ENCODE measurements at regions not wholly inside any gene's neighbourhood (a gene's known extent, or its start where the extent isn't known, plus 50 kb on each side); places are given as distances from the start of the nearest gene placed in this dataset.

DNA sequence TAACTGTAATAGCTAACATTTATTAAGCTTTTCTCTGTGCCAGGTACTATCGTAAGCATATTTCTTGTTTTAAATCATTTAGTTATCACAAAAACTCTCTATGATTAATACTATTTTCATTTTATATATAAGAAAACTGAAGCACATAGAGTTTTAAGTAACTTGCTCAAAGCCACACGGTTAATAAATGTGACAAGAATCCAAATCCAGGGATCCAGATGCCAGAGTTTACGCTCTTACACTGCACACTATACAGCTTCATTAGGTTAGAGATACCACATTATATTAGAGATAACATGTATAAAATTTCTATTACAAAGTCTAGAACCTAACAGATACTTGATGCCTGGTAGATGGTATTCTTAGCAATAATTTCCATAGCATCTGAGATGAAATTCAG, 265.2 kb downstream of the SHOX2 start:
- DNase-seq: no peak
- intact Hi-C loops (cut with DNase I): no loop called here
- TF ChIP-seq, protein P1, sequence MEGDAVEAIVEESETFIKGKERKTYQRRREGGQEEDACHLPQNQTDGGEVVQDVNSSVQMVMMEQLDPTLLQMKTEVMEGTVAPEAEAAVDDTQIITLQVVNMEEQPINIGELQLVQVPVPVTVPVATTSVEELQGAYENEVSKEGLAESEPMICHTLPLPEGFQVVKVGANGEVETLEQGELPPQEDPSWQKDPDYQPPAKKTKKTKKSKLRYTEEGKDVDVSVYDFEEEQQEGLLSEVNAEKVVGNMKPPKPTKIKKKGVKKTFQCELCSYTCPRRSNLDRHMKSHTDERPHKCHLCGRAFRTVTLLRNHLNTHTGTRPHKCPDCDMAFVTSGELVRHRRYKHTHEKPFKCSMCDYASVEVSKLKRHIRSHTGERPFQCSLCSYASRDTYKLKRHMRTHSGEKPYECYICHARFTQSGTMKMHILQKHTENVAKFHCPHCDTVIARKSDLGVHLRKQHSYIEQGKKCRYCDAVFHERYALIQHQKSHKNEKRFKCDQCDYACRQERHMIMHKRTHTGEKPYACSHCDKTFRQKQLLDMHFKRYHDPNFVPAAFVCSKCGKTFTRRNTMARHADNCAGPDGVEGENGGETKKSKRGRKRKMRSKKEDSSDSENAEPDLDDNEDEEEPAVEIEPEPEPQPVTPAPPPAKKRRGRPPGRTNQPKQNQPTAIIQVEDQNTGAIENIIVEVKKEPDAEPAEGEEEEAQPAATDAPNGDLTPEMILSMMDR (IDR thresholded peaks at IDR 0.05): no peak
- no peak for TF ChIP-seq POLR2A (IDR thresholded peaks at IDR 0.05)

GRCh38 chr3:157840564-157840963, 265.7 kb downstream of the SHOX2 start:
- Histone ChIP-seq H3K4me1 (no peaks in the 10 kb centered on the region), H3K9me3 (no peaks in the 10 kb centered on the region), H3K27me3 (no peaks in the 10 kb centered on the region), H3K4me3 (replicated peaks in 1 of 3) (no peak overlapping the region), H3K36me3 (no peaks in the 10 kb centered on the region), H3K27ac (no peak overlapping the region)
- intact Hi-C loops (cut with DNase I): no loop called here
- 74 to 80% methylated on average over 2 of the region's 2 CpGs for WGBS, 2 donors
- TF ChIP-seq, protein P1 (IDR thresholded peaks at IDR 0.05): no peak
- no peak for TF ChIP-seq POLR2A (IDR thresholded peaks at IDR 0.05)
- DNase-seq: no peak

More for the DNA sequence above, 265.2 kb downstream of the SHOX2 start:
- Histone ChIP-seq H3K27ac (no peak overlapping the region), H3K4me1 (no peaks in the 10 kb centered on the region), H3K9me3 (no peaks in the 10 kb centered on the region), H3K4me3 (replicated peaks in 1 of 3) (no peak overlapping the region), H3K36me3 (no peaks in the 10 kb centered on the region), H3K27me3 (no peaks in the 10 kb centered on the region)
- 92% methylated on average over 3 of the region's 3 CpGs for WGBS, 2 donors

DNA sequence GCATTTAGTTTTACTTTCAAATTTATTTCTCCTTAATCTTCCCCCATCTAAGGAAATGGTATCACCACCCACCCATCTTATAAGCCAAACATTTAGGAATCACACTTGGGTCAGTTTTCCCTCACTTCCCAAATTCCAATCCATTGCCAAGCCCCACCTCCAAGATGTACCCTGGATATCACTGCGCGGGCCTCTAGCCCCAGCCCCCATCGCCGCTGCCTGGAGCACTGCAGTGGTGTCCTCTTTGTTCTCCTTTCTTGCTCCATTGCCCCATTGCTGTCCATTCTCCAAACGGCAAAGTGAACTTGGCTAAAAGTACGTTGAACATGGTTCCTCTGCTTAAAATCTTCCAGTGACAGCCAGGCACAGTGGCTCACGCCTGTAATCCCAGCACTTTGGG, 267.8 kb downstream of the SHOX2 start:
- no peak overlapping the region for H3K4me3 ChIP-seq (replicated peaks in 1 of 3)
- H3K27me3 ChIP-seq: no peaks in the 10 kb centered on the region
- H3K36me3 ChIP-seq: no peaks in the 10 kb centered on the region
- no peaks in the 10 kb centered on the region for H3K4me1 ChIP-seq
- no peak for DNase-seq
- intact Hi-C loops (cut with DNase I): no loop called here
- TF ChIP-seq, protein P1 (IDR thresholded peaks at IDR 0.05): no peak
- TF ChIP-seq POLR2A (IDR thresholded peaks at IDR 0.05): no peak
- 82 to 91% methylated on average over 7 of the region's 7 CpGs for WGBS, 2 donors
- H3K27ac ChIP-seq: no peak overlapping the region
- H3K9me3 ChIP-seq: no peaks in the 10 kb centered on the region

DNA sequence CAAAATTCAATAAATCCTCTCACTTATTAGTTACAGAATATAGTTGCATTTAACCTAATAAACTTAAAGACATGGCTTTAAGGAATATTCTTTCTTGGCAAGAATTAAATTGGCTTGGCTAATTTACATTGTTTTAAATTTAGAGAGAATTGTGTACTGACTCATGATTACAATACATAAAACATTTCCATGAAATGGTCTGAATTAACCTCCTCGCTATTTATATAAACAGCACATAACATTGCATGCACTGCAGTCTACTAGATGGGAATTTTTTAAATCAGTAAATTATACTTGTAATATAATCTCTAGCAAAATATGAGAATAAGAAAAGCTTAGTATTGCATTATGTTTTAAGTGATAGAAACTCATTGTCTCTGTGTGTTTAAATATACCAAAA, 268.9 kb downstream of the SHOX2 start:
- Histone ChIP-seq H3K27ac (no peak overlapping the region), H3K4me1 (no peaks in the 10 kb centered on the region), H3K36me3 (no peaks in the 10 kb centered on the region), H3K27me3 (no peaks in the 10 kb centered on the region), H3K4me3 (replicated peaks in 1 of 3) (no peak overlapping the region), H3K9me3 (no peaks in the 10 kb centered on the region)
- intact Hi-C loops (cut with DNase I): no loop called here
- WGBS, 2 donors: 88% methylated on average over 1 of the region's 1 CpG
- DNase-seq: no peak
- TF ChIP-seq, protein P1 (IDR thresholded peaks at IDR 0.05): no peak
- no peak for TF ChIP-seq POLR2A (IDR thresholded peaks at IDR 0.05)

DNA sequence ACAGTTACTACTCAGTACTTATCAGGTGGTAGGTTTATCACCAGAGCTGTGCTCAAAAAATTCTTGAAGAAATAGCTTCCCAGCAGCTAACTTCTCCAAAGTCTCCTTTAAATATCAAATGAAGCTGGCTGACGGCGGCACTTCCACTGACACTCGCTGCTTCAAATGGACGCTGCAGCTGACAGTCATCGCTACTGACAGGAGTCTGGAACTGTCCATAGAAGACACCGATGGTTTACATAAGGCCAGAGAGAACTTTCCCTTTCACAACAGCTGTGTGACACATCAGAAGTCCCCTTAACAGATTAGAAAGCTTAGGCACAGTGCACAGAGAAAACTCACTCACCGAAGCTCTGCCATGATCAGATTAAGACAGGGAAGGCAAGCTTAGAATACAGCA, 270.2 kb downstream of the SHOX2 start:
- H3K36me3 ChIP-seq: no peaks in the 10 kb centered on the region
- 74 to 76% methylated on average over 7 of the region's 7 CpGs for WGBS, 2 donors
- TF ChIP-seq, protein P1 (IDR thresholded peaks at IDR 0.05): no peak
- TF ChIP-seq POLR2A (IDR thresholded peaks at IDR 0.05): no peak
- no peaks in the 10 kb centered on the region for H3K27me3 ChIP-seq
- DNase-seq: no peak
- intact Hi-C loops (cut with DNase I): no loop called here
- H3K4me3 ChIP-seq (replicated peaks in 1 of 3): no peak overlapping the region
- no peak overlapping the region for H3K27ac ChIP-seq
- H3K9me3 ChIP-seq: no peaks in the 10 kb centered on the region
- H3K4me1 ChIP-seq: no peaks in the 10 kb centered on the region
